HG03571 (cell line): ENCODE measurements at regions not wholly inside any gene's neighbourhood (a gene's known extent, or its start where the extent isn't known, plus 50 kb on each side); places are given as distances from the start of the nearest gene placed in this dataset.

Experiments used
- ATAC-seq: cut with Tn5 transposase; IDR thresholded peaks from one replicate; pipeline ENCODE4 v1.9.1; 2021; ENCODE audit not compliant: unreplicated experiment

GRCh38 chrX:87727620-87728019 lies 210.0 kb downstream of the KLHL4 start:
- ATAC-seq = no peak

GRCh38 chrX:87728024-87728423 lies 210.4 kb downstream of the KLHL4 start:
- no peak for ATAC-seq

GRCh38 chrX:87728459-87728858 lies 210.9 kb downstream of the KLHL4 start:
- no peak for ATAC-seq

- no peak for ATAC-seq
These were observed 214.5 kb downstream of the KLHL4 start for GRCh38 chrX:87732133-87732532.

- ATAC-seq = no peak
These were observed 219.0 kb downstream of the KLHL4 start for GRCh38 chrX:87736576-87736975.

GRCh38 chrX:87744391-87744790 lies 226.8 kb downstream of the KLHL4 start:
- no peak for ATAC-seq

- ATAC-seq = no peak
These were observed 237.9 kb downstream of the KLHL4 start for GRCh38 chrX:87755493-87755892.

- no peak for ATAC-seq
These were observed 271.4 kb downstream of the KLHL4 start for GRCh38 chrX:87788976-87789375.

GRCh38 chrX:87798039-87798438 lies 280.4 kb downstream of the KLHL4 start:
- no peak for ATAC-seq

- ATAC-seq = no peak
These were observed 288.4 kb downstream of the KLHL4 start for GRCh38 chrX:87805829-87806490.

- ATAC-seq = no peak
These were observed 291.1 kb downstream of the KLHL4 start for GRCh38 chrX:87808576-87809243.

- ATAC-seq = no peak
These were observed 296.0 kb downstream of the KLHL4 start for GRCh38 chrX:87813566-87813965.

GRCh38 chrX:87846956-87847355 lies 329.4 kb downstream of the KLHL4 start:
- ATAC-seq = no peak

GRCh38 chrX:87873347-87873941 lies 355.8 kb downstream of the KLHL4 start:
- no peak for ATAC-seq

- no peak for ATAC-seq
These were observed 356.4 kb downstream of the KLHL4 start for GRCh38 chrX:87874043-87874442.

- ATAC-seq = no peak
These were observed 361.3 kb downstream of the KLHL4 start for GRCh38 chrX:87878926-87879325.

GRCh38 chrX:87890437-87890836 lies 372.8 kb downstream of the KLHL4 start:
- ATAC-seq = no peak

- ATAC-seq = no peak
These were observed 377.8 kb downstream of the KLHL4 start for GRCh38 chrX:87895421-87895820.

GRCh38 chrX:87896057-87896456 lies 378.5 kb downstream of the KLHL4 start:
- no peak for ATAC-seq

GRCh38 chrX:87900320-87900908 lies 382.8 kb downstream of the KLHL4 start:
- peak; percentile 67 for ATAC-seq

- no peak for ATAC-seq
These were observed 383.5 kb downstream of the KLHL4 start for GRCh38 chrX:87901060-87901459.

- no peak for ATAC-seq
These were observed 397.1 kb downstream of the KLHL4 start for GRCh38 chrX:87914726-87915125.
